ENCODE measurements at regions not wholly inside any gene's neighbourhood (a gene's known extent, or its start where the extent isn't known, plus 50 kb on each side); places are given as distances from the start of the nearest gene placed in this dataset.

DNA sequence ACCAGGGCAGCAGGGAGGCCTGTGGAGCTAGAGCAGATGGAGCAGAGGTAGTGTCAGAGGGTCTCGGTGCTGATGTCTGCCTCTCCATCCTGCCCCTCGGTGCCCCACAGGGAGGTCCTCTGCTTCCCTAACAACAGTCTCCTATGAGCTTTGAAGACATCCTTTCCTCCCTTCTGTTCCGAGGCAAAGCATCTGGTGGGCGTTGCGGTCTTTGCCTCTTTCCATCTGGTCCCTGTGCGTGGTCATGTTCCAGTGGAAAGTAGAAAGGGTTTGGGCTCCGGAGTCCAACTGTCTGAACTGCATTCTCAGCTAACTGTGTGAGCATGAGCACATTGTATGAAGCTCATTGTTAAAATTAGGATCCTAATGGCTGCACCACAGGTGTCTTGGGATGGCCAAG is 370.6 kb downstream of the AACS start:
- H3K23ac ChIP-seq (ENCODE audit: insufficient read length), result no peak overlapping the region
- DNase-seq (ENCODE audit: low read depth in 1 of 2, low spot score in 2 of 2) (no peak), FAIRE-seq (no peak)
- H2AFZ ChIP-seq (ENCODE audit: low read length), result no peak overlapping the region
- no peak overlapping the region for H3K56ac ChIP-seq (replicated peaks; ENCODE audit: insufficient read length, low read depth, low read length)
- no peak overlapping the region for H2BK20ac ChIP-seq (ENCODE audit: low read length)
- H2AK5ac ChIP-seq (ENCODE audit: low read depth, low read length), result peak overlapping the region; percentile 46
- peaks cover 0 to 2% of the 10 kb centered on the region in 2 experiments for H4K20me1 ChIP-seq (replicated peaks in 1 of 2; ENCODE audit: control insufficient read depth in 1 of 2, insufficient read depth in 2 of 2, low read length in 2 of 2)
- ChIA-PET POLR2A (ENCODE audit: partially characterized antibody) (no interaction called here), CTCF (ENCODE audit: partially characterized antibody) (interaction anchor here (0.6 to 1.1 kb wide), 3 partner anchors 10 to 1593 kb away, joined by 3 read pairs; no protein-coding TSS in a partner anchor)
- no peaks in the 10 kb centered on the region for H3K23me2 ChIP-seq (ENCODE audit: low read depth, low read length)
- no peak overlapping the region for H3K27ac ChIP-seq (ENCODE audit: low read depth, low read length)
- H3K4ac ChIP-seq (replicated peaks; ENCODE audit: insufficient read length, low read depth, low read length), result no peak overlapping the region
- H3K9ac ChIP-seq (replicated peaks in 1 of 4; ENCODE audit: extremely low read depth in 1 of 4, low read depth in 3 of 4, low read length in 3 of 4), result no peak overlapping the region
- no peak overlapping the region for H4K8ac ChIP-seq (ENCODE audit: extremely low read depth, insufficient read depth, low read length)
- peaks cover 0 to 5% of the 10 kb centered on the region in 2 experiments; a peak in 1 of 4 replicates for H3K79me2 ChIP-seq (ENCODE audit: control insufficient read depth in 1 of 2, insufficient read depth in 2 of 2, low read length in 2 of 2)
- TF ChIP-seq TEAD4 (IDR thresholded peaks at IDR 0.05; ENCODE audit: low read depth, low read length), result no peak
- TF ChIP-seq JUND (IDR thresholded peaks at IDR 0.05; ENCODE audit: low read length), result no peak
- TF ChIP-seq ZNF274 (IDR thresholded peaks at IDR 0.05; ENCODE audit: borderline replicate concordance, extremely low read depth, low read length), result no peak
- no peak for TF ChIP-seq EZH2 (IDR thresholded peaks at IDR 0.05; ENCODE audit: low read depth, low read length, severe bottlenecking)
- TF ChIP-seq, protein P1, sequence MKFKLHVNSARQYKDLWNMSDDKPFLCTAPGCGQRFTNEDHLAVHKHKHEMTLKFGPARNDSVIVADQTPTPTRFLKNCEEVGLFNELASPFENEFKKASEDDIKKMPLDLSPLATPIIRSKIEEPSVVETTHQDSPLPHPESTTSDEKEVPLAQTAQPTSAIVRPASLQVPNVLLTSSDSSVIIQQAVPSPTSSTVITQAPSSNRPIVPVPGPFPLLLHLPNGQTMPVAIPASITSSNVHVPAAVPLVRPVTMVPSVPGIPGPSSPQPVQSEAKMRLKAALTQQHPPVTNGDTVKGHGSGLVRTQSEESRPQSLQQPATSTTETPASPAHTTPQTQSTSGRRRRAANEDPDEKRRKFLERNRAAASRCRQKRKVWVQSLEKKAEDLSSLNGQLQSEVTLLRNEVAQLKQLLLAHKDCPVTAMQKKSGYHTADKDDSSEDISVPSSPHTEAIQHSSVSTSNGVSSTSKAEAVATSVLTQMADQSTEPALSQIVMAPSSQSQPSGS (IDR thresholded peaks at IDR 0.05; ENCODE audit: low read length), result no peak
- TF ChIP-seq SUZ12 (IDR thresholded peaks at IDR 0.05; ENCODE audit: low read length), result no peak
- TF ChIP-seq CHD1 (IDR thresholded peaks at IDR 0.05; ENCODE audit: low read depth, low read length), result no peak
- no peak overlapping the region for H2BK12ac ChIP-seq (ENCODE audit: low read depth, low read length)
- no peaks in the 10 kb centered on the region for H3K9me3 ChIP-seq (ENCODE audit: insufficient read depth in 2 of 2, low read depth in 1 of 2, low read length in 1 of 2)
- H3K4me1 ChIP-seq (replicated peaks in 1 of 4; ENCODE audit: control insufficient read depth in 3 of 4, insufficient read depth in 4 of 4, low read length in 3 of 4), result 0 out of 7 replicates have a peak, but pooled peaks cover 0 to 2% (median 0%) of the 10 kb centered on the region in 4 experiments
- no peak overlapping the region for H3K4me2 ChIP-seq (ENCODE audit: insufficient read depth in 1 of 2, low read depth in 2 of 2, low read length in 2 of 2)
- no peaks in the 10 kb centered on the region for H3K36me3 ChIP-seq (ENCODE audit: control insufficient read depth in 2 of 4, insufficient read depth in 4 of 4, low read length in 3 of 4)
- H2BK15ac ChIP-seq (ENCODE audit: low read length), result no peak overlapping the region
- H4K91ac ChIP-seq (replicated peaks; ENCODE audit: insufficient read length, low read length), result no peak overlapping the region
- 91% methylated on average over 7 of the region's 7 CpGs; no CpG with 5 or more reads in 1 of the 2 experiments for WGBS, 2 experiments (ENCODE audit: extremely low coverage in 1 of 2, insufficient coverage in 1 of 2, insufficient read length in 1 of 2, insufficient replicate concordance in 2 of 2, low coverage in 1 of 2, low lambda C conversion rate in 2 of 2, missing lambda C conversion rate in 1 of 2)
- H3K14ac ChIP-seq (ENCODE audit: insufficient read length), result no peak overlapping the region
- no peak overlapping the region for H4K5ac ChIP-seq (ENCODE audit: insufficient read length, low read depth, low read length)
- no peak overlapping the region for H2BK120ac ChIP-seq (replicated peaks; ENCODE audit: low read depth, low read length)
- H3K4me3 ChIP-seq (ENCODE audit: extremely low read depth in 1 of 4, insufficient read depth in 2 of 4, low read depth in 3 of 4, low read length in 4 of 4), result no peak overlapping the region
- H2BK5ac ChIP-seq (ENCODE audit: low read depth, low read length), result no peak overlapping the region; the same call in 1 of the 2 replicates
- H3K18ac ChIP-seq (ENCODE audit: extremely low read depth, low read length), result no peak overlapping the region
- no peaks in the 10 kb centered on the region; the same call in 1 of the 2 replicates for H3K79me1 ChIP-seq (ENCODE audit: low read depth, low read length)
- H3K27me3 ChIP-seq (replicated peaks in 1 of 4; ENCODE audit: control insufficient read depth in 3 of 4, extremely low read depth in 1 of 4, insufficient read depth in 3 of 4, low read length in 3 of 4), result no peaks in the 10 kb centered on the region
